ENCODE measurements at regions not wholly inside any gene's neighbourhood (a gene's known extent, or its start where the extent isn't known, plus 50 kb on each side); places are given as distances from the start of the nearest gene placed in this dataset.

- peaks cover 0 to 8% (median 0%) of the 10 kb centered on the region in 4 donors for H3K27me3 ChIP-seq
- H3K27ac ChIP-seq (replicated peaks in 1 of 4), result no peak overlapping the region
- H3K4me1 ChIP-seq, result peaks cover 0 to 8% (median 7%) of the 10 kb centered on the region in 4 donors
- no peak for DNase-seq (ENCODE audit: extremely low spot score)
- TF ChIP-seq EP300 (IDR thresholded peaks at IDR 0.05) (no peak), POLR2A (IDR thresholded peaks at IDR 0.05; ENCODE audit: low read depth) (no peak), CTCF (IDR thresholded peaks at IDR 0.05) (no peak), POLR2AphosphoS5 (IDR thresholded peaks at IDR 0.05) (no peak)
- H3K36me3 ChIP-seq, result no peaks in the 10 kb centered on the region
- intact Hi-C loops (cut with DNase I), result loop anchor here (10.0 kb wide), 1 partner anchor 117 kb away; no protein-coding TSS in a partner anchor
- no peak overlapping the region for H3K4me3 ChIP-seq
- no peaks in the 10 kb centered on the region for H3K9me3 ChIP-seq
Observed at GRCh38 chr18:22567794-22568193, 150.1 kb upstream of the CTAGE1 start.

- no peak overlapping the region for H3K27ac ChIP-seq (replicated peaks in 1 of 4)
- H3K4me1 ChIP-seq, result no peaks in the 10 kb centered on the region
- peaks cover 0 to 8% (median 0%) of the 10 kb centered on the region in 4 donors for H3K27me3 ChIP-seq
- intact Hi-C loops (cut with DNase I), result no loop called here
- H3K4me3 ChIP-seq, result no peak overlapping the region
- 92% methylated on average over 4 of the region's 4 CpGs for WGBS
- no peaks in the 10 kb centered on the region for H3K9me3 ChIP-seq
- H3K36me3 ChIP-seq, result no peaks in the 10 kb centered on the region
- TF ChIP-seq POLR2AphosphoS5 (IDR thresholded peaks at IDR 0.05) (no peak), POLR2A (IDR thresholded peaks at IDR 0.05; ENCODE audit: low read depth) (no peak), CTCF (IDR thresholded peaks at IDR 0.05) (no peak), EP300 (IDR thresholded peaks at IDR 0.05) (no peak)
- DNase-seq (ENCODE audit: extremely low spot score), result no peak
Observed at GRCh38 chr18:22570492-22570891, 152.8 kb upstream of the CTAGE1 start.

GRCh38 chr18:22572341-22572740, 154.6 kb upstream of the CTAGE1 start:
- no peak overlapping the region for H3K27ac ChIP-seq (replicated peaks in 1 of 4)
- H3K36me3 ChIP-seq, result no peaks in the 10 kb centered on the region
- no peak overlapping the region for H3K4me3 ChIP-seq
- no peak for DNase-seq (ENCODE audit: extremely low spot score)
- H3K27me3 ChIP-seq, result no peaks in the 10 kb centered on the region
- TF ChIP-seq CTCF (IDR thresholded peaks at IDR 0.05), result no peak
- no peak for TF ChIP-seq POLR2A (IDR thresholded peaks at IDR 0.05; ENCODE audit: low read depth)
- TF ChIP-seq POLR2AphosphoS5 (IDR thresholded peaks at IDR 0.05), result no peak
- TF ChIP-seq EP300 (IDR thresholded peaks at IDR 0.05), result no peak
- H3K4me1 ChIP-seq, result no peaks in the 10 kb centered on the region
- intact Hi-C loops (cut with DNase I), result no loop called here
- H3K9me3 ChIP-seq, result no peaks in the 10 kb centered on the region
- WGBS, result 45% methylated on average over 1 of the region's 1 CpG

- intact Hi-C loops (cut with DNase I), result no loop called here
- no peak overlapping the region for H3K4me3 ChIP-seq
- no peak for DNase-seq (ENCODE audit: extremely low spot score)
- H3K4me1 ChIP-seq, result no peaks in the 10 kb centered on the region
- H3K9me3 ChIP-seq, result no peaks in the 10 kb centered on the region
- no peak for TF ChIP-seq POLR2A (IDR thresholded peaks at IDR 0.05; ENCODE audit: low read depth)
- no peaks in the 10 kb centered on the region for H3K27me3 ChIP-seq
- WGBS, result 69% methylated on average over 5 of the region's 5 CpGs
- no peak overlapping the region for H3K27ac ChIP-seq (replicated peaks in 1 of 4)
- H3K36me3 ChIP-seq, result no peaks in the 10 kb centered on the region
Observed at GRCh38 chr18:22579271-22579670, 161.6 kb upstream of the CTAGE1 start.

- Histone ChIP-seq H3K4me3 (no peak overlapping the region), H3K4me1 (no peaks in the 10 kb centered on the region), H3K27me3 (no peaks in the 10 kb centered on the region), H3K27ac (replicated peaks in 1 of 4) (no peak overlapping the region), H3K36me3 (no peaks in the 10 kb centered on the region), H3K9me3 (peaks cover 0 to 4% (median 0%) of the 10 kb centered on the region in 4 donors)
- 86% methylated on average over 1 of the region's 1 CpG for WGBS
- DNase-seq (ENCODE audit: extremely low spot score), result no peak
- TF ChIP-seq POLR2AphosphoS5 (IDR thresholded peaks at IDR 0.05), result no peak
- no peak for TF ChIP-seq CTCF (IDR thresholded peaks at IDR 0.05)
- no peak for TF ChIP-seq POLR2A (IDR thresholded peaks at IDR 0.05; ENCODE audit: low read depth)
- no peak for TF ChIP-seq EP300 (IDR thresholded peaks at IDR 0.05)
- intact Hi-C loops (cut with DNase I), result loop anchor here (10.0 kb wide), 1 partner anchor 49 kb away; no protein-coding TSS in a partner anchor
Observed at GRCh38 chr18:22585333-22585732, 167.6 kb upstream of the CTAGE1 start.
